ENCODE measurements at regions not wholly inside any gene's neighbourhood (a gene's known extent, or its start where the extent isn't known, plus 50 kb on each side); places are given as distances from the start of the nearest gene placed in this dataset.

DNA sequence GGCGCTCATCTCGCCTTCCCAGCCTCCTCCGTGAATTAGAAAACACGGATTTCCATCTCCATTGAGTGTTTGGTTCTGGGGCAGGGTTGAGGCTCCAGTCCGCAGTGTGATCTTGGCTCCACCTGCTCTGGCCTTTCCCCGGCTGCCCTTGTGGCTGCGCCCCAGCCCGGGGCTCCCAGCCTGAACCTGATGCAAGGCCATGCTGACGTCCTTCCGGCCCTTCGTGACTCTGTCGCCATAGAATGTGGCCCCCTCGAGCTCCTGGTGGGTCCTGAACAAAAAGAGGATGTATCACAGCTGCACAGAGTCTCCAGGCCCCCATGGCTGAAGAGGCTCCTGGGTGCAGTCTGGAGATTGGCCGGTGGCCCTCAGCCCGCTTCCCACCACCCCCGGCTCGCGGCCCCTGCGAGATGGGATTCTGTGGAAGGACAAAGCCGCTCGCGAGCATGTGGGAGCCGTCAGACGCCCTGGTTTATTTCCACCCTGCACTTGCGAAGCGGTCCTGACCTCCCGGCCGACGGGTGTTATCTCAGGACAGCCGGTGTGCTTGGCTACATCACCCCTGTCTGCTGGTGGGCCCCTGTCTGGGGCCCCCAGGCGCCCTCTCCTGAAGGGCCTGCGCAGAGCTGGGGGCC, 1214.0 kb downstream of the BRD1 start:
- TF ChIP-seq GATA3 (IDR thresholded peaks at IDR 0.05; ENCODE audit: low read depth, low read length) (no peak), GATA2 (IDR thresholded peaks at IDR 0.05; ENCODE audit: low read depth, low read length) (no peak)
